HCT116 (cell line): ENCODE measurements at regions not wholly inside any gene's neighbourhood (a gene's known extent, or its start where the extent isn't known, plus 50 kb on each side); places are given as distances from the start of the nearest gene placed in this dataset.

Experiments used
- ATAC-seq: fragments of 200-7000 bp; cut with Tn5 transposase; 2 replicates; pipeline ENCODE4 v1.9.1; 2020; ENCODE audit warnings: mild to moderate bottlenecking, moderate library complexity
- BruUV-seq: library from RNA; stranded (reverse); fragments of 400-500 nt; replicated peaks from 2 replicates; lab custom pipeline; 2021; lab: Mats Ljungman, UMichigan
- CTCF ChIA-PET: fragments of 300-600 bp; sonication (Branson Sonifier 250); formaldehyde crosslinking; loops from one replicate; lab custom pipeline; 2021; ENCODE audit warnings: antibody characterized with exemption; lab: Charles Lee
- POLR2A ChIA-PET: fragments of 300-600, 350-600 bp; sonication (Branson Sonifier 250); formaldehyde crosslinking; loops from one replicate; lab custom pipeline; 2021; ENCODE audit warnings: antibody characterized with exemption; lab: Charles Lee
- RAD21 ChIA-PET, 2 experiments: fragments of 300-600 bp; sonication (Branson Sonifier 250); formaldehyde crosslinking; loops; one replicate each; lab custom pipeline; 2023; ENCODE audit warnings: low total read pairs in 2 of 2; ENCODE audit not compliant: uncharacterized antibody in 2 of 2, unreplicated experiment in 2 of 2, low non-redundant PET in 1 of 2; lab: Charles Lee
- DNase-seq: peaks from one replicate; pipeline ENCODE4 v3.0.0-alpha.2; 2010; ENCODE audit warnings: low read depth, low spot score
- H2AFZ ChIP-seq: fragments of 200-600 bp; shearing (Covaris generic), sonication (generic); 2 replicates; pipeline ENCODE4 v1.6.1; 2017; ENCODE audit warnings: low read depth, mixed run types, mixed read lengths, antibody characterized with exemption, low read length; ENCODE audit not compliant: poor library complexity, severe bottlenecking
- H3K27ac ChIP-seq: 2 replicates; pipeline ENCODE4 v1.5.1; 2012; ENCODE audit warnings: low read depth, low read length
- H3K27me3 ChIP-seq: fragments of 200-600 bp; sonication (generic); 2 replicates; pipeline ENCODE4 v1.6.1; 2016; ENCODE audit warnings: mixed run types, low read length, mixed read lengths; ENCODE audit not compliant: insufficient read depth
- H3K36me3 ChIP-seq, 2 experiments: fragments of 200-500 bp in 1 of 2; fragments of 200-600 bp in 1 of 2; sonication (Bioruptor generic) in 1 of 2; sonication (generic) in 1 of 2; 2 replicates each; pipeline versions ENCODE4 v1.5.1 to v1.6.1; 2014 to 2016; ENCODE audit warnings: low read length in 2 of 2, inconsistent platforms in 1 of 2, mixed read lengths in 1 of 2, mixed run types in 1 of 2; ENCODE audit not compliant: insufficient read depth in 2 of 2, control insufficient read depth in 1 of 2
- H3K4me1 ChIP-seq, 2 experiments: fragments of 200-600 bp in 1 of 2; sonication (generic) in 1 of 2; 2 replicates each; pipeline versions ENCODE4 v1.5.1 to v1.6.1; 2012 to 2017; ENCODE audit warnings: low read length in 2 of 2, inconsistent platforms in 1 of 2, mild to moderate bottlenecking in 1 of 2, mixed read lengths in 1 of 2, mixed run types in 1 of 2, moderate library complexity in 1 of 2; ENCODE audit not compliant: insufficient read depth in 2 of 2, control insufficient read depth in 1 of 2
- H3K4me2 ChIP-seq: fragments of 200-600 bp; sonication (generic); 2 replicates; pipeline ENCODE4 v1.6.1; 2017; ENCODE audit warnings: mixed run types, low read length, mixed read lengths
- H3K4me3 ChIP-seq, 2 experiments: fragments of 200-600 bp in 1 of 2; sonication (generic) in 1 of 2; replicated peaks in 1 of 2; 2 replicates each; pipeline ENCODE4 v1.5.1; 2011 to 2016; ENCODE audit warnings: low read length in 2 of 2, control low read depth in 1 of 2, low read depth in 1 of 2, mild to moderate bottlenecking in 1 of 2, mixed read lengths in 1 of 2, mixed run types in 1 of 2
- H3K79me2 ChIP-seq: fragments of 200-600 bp; sonication (generic); 2 replicates; pipeline ENCODE4 v1.6.1; 2017; ENCODE audit warnings: mild to moderate bottlenecking, mixed run types, low read length, moderate library complexity, mixed read lengths; ENCODE audit not compliant: insufficient read depth
- H3K9ac ChIP-seq: fragments of 200-600 bp; sonication (generic); 2 replicates; pipeline ENCODE4 v1.6.1; 2016; ENCODE audit warnings: low read length, mixed read lengths
- H3K9me2 ChIP-seq: fragments of 200-600 bp; sonication (generic), shearing (Covaris generic); 2 replicates; pipeline ENCODE4 v1.6.1; 2017; ENCODE audit warnings: mixed run types, mild to moderate bottlenecking, moderate library complexity; ENCODE audit not compliant: insufficient read depth
- H3K9me3 ChIP-seq, 2 experiments: fragments of 200-500 bp in 1 of 2; fragments of 200-600 bp in 1 of 2; sonication (Bioruptor generic) in 1 of 2; sonication (generic) in 1 of 2; 2 replicates each; pipeline ENCODE4 v1.6.1; 2014 to 2017; ENCODE audit warnings: low read length in 2 of 2, mixed read lengths in 2 of 2, inconsistent platforms in 1 of 2, low read depth in 1 of 2, mild to moderate bottlenecking in 1 of 2, mixed run types in 1 of 2, moderate library complexity in 1 of 2; ENCODE audit not compliant: control insufficient read depth in 1 of 2, insufficient read depth in 1 of 2
- H4K20me1 ChIP-seq: fragments of 200-600 bp; sonication (generic), shearing (Covaris generic); 2 replicates; pipeline ENCODE4 v1.6.1; 2017; ENCODE audit warnings: mixed run types, mild to moderate bottlenecking, moderate library complexity; ENCODE audit not compliant: insufficient read depth
- CEBPB ChIP-seq: IDR thresholded peaks from 2 replicates; pipeline ENCODE4 v1.6.1; 2012; ENCODE audit warnings: low read depth
- EGR1 ChIP-seq: IDR thresholded peaks from 2 replicates; pipeline ENCODE4 v1.6.1; 2012; ENCODE audit warnings: low read depth
- EZH2 ChIP-seq: fragments of 200-600 bp; sonication (generic); IDR thresholded peaks from 2 replicates; pipeline ENCODE4 v1.6.1; 2017; ENCODE audit warnings: antibody characterized with exemption, mixed run types
- JUND ChIP-seq: IDR thresholded peaks from 2 replicates; pipeline ENCODE4 v1.6.1; 2012
- SP1 ChIP-seq: IDR thresholded peaks from 2 replicates; pipeline ENCODE4 v1.6.1; 2012; ENCODE audit warnings: low read depth
- intact Hi-C: fragments of 100-400 bp; cut with micrococcal nuclease; formaldehyde crosslinking; loops from 2 replicates; pipeline ENCODE4 v1.10.0; 2022
- TF ChIP-seq, protein P1 (sequence below): IDR thresholded peaks from 2 replicates; pipeline ENCODE4 v1.6.1; 2012
- TF ChIP-seq, protein P2 (sequence below): IDR thresholded peaks from 2 replicates; pipeline ENCODE4 v1.6.1; 2011; ENCODE audit warnings: mild to moderate bottlenecking, low read length, moderate library complexity; ENCODE audit not compliant: insufficient replicate concordance; ENCODE audit errors: extremely low read depth

- TF ChIP-seq CEBPB (no peak), EGR1 (no peak), JUND (no peak)
- TF ChIP-seq, protein P1, sequence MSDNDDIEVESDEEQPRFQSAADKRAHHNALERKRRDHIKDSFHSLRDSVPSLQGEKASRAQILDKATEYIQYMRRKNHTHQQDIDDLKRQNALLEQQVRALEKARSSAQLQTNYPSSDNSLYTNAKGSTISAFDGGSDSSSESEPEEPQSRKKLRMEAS, result no peak
- TF ChIP-seq, protein P2, sequence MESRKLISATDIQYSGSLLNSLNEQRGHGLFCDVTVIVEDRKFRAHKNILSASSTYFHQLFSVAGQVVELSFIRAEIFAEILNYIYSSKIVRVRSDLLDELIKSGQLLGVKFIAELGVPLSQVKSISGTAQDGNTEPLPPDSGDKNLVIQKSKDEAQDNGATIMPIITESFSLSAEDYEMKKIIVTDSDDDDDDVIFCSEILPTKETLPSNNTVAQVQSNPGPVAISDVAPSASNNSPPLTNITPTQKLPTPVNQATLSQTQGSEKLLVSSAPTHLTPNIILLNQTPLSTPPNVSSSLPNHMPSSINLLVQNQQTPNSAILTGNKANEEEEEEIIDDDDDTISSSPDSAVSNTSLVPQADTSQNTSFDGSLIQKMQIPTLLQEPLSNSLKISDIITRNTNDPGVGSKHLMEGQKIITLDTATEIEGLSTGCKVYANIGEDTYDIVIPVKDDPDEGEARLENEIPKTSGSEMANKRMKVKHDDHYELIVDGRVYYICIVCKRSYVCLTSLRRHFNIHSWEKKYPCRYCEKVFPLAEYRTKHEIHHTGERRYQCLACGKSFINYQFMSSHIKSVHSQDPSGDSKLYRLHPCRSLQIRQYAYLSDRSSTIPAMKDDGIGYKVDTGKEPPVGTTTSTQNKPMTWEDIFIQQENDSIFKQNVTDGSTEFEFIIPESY, result no peak
- no peak overlapping the region for H3K4me3 ChIP-seq
- ATAC-seq (no peak), DNase-seq (no peak)
- H3K4me2 ChIP-seq, result no peak overlapping the region
- no peaks in the 10 kb centered on the region for H3K79me2 ChIP-seq
- H3K9me3 ChIP-seq, result no peaks in the 10 kb centered on the region
- H3K27me3 ChIP-seq, result no peaks in the 10 kb centered on the region
- no peak overlapping the region for H3K9ac ChIP-seq
- ChIA-PET CTCF (no interaction called here), RAD21 (no interaction called here), POLR2A (no interaction called here)
- no peaks in the 10 kb centered on the region for H4K20me1 ChIP-seq
- BruUV-seq, result no TSS peak
- no peak overlapping the region for H3K27ac ChIP-seq
- H2AFZ ChIP-seq, result no peak overlapping the region
- H3K36me3 ChIP-seq, result no peaks in the 10 kb centered on the region
- intact Hi-C loops, result no loop called here
- H3K9me2 ChIP-seq, result no peaks in the 10 kb centered on the region
- no peaks in the 10 kb centered on the region for H3K4me1 ChIP-seq
These were observed 757.0 kb downstream of the GRIK2 start for GRCh38 chr6:102150549-102150948.

GRCh38 chr6:102154176-102154575, 760.7 kb downstream of the GRIK2 start:
- Histone ChIP-seq H3K4me3 (no peak overlapping the region), H2AFZ (no peak overlapping the region), H3K4me2 (no peak overlapping the region), H3K9me2 (no peaks in the 10 kb centered on the region), H3K27ac (no peak overlapping the region), H4K20me1 (no peaks in the 10 kb centered on the region), H3K79me2 (no peaks in the 10 kb centered on the region), H3K9me3 (no peaks in the 10 kb centered on the region), H3K36me3 (no peaks in the 10 kb centered on the region), H3K9ac (no peak overlapping the region), H3K4me1 (no peaks in the 10 kb centered on the region), H3K27me3 (no peaks in the 10 kb centered on the region)
- RAD21 ChIA-PET, result no interaction called here
- POLR2A ChIA-PET, result no interaction called here
- CTCF ChIA-PET, result no interaction called here
- DNase-seq, result no peak
- BruUV-seq, result no TSS peak
- TF ChIP-seq, protein P2, result no peak
- TF ChIP-seq EZH2 (no peak), SP1 (no peak)
- TF ChIP-seq, protein P1, result no peak
- ATAC-seq, result no peak
- intact Hi-C loops, result no loop called here
